Fibroblast of skin of left biceps (primary cell): ENCODE measurements at regions not wholly inside any gene's neighbourhood (a gene's known extent, or its start where the extent isn't known, plus 50 kb on each side); places are given as distances from the start of the nearest gene placed in this dataset.

ENCODE experiments used
- DNase-seq, 2 experiments: peaks; one replicate each; pipeline ENCODE4 v3.0.0-alpha.2; 2013; ENCODE audit warnings: low read depth in 2 of 2

DNA sequence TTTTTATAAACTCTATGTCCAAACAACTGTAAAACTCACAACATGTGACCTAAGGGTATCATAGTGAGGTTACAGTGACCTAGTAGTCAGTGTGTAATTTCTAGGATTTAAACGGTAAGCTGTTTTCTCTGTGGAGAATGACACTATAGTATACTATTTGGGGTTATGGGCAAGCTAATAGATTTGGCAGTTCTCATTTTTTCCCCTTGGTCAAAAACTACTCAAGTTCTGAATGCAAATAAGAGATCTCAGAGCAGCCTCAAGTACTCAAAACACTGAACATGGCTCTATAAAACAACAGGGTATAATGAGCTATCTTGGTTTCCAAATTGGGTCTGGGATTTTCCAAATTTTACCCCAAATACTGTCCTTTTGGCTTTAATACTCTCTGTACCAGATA lies 88.5 kb upstream of the HMCN1 start:
- no peak for DNase-seq

DNA sequence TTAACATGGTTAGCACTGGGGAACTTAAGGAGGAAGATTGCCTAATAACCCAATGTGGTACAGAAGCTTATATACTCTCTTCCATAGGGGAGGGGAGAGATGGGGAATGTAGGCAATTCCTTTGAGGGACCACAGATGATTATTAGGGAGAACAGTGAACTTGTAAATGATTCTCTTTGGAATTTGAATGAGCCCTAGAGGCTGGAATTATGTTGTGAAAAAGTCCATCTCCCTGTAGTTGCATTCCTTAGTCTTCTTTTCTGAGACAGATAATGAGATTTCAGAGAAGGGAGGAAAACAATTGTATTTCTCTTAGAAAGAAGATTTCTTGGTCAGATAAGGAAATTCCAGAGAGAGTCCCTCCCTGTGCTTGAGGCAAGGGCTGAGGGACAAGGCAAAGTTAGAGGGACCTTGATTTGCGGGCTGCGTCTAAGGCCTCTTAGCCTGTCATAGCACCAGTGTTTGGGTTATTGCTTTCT lies 89.0 kb upstream of the HMCN1 start:
- peak; percentile 53 to 65 for DNase-seq

GRCh38 chr1:185644531-185644930 lies 89.7 kb upstream of the HMCN1 start:
- no peak for DNase-seq

DNA sequence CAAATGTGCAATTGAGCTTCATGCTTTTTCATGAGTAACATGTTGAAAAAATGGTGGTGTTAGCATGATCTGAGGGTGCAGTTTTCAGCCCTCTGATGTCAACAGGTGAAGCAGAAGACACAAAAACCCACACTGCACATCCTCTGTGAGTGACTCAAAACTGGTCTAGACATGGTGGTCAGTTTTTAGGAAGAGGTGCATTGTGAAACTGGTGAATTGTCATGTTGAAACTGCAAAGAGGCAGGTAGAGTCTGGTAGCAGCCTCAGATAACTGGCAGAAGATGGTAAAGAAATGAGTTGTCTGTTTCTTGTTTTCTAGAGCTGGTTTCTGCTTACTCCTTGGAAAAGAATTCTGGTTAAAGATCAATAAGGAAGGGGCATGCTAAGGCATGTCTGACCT lies 97.3 kb upstream of the HMCN1 start:
- DNase-seq: no peak

- DNase-seq: no peak
Measured at GRCh38 chr1:185634704-185635103, 99.5 kb upstream of the HMCN1 start.

DNA sequence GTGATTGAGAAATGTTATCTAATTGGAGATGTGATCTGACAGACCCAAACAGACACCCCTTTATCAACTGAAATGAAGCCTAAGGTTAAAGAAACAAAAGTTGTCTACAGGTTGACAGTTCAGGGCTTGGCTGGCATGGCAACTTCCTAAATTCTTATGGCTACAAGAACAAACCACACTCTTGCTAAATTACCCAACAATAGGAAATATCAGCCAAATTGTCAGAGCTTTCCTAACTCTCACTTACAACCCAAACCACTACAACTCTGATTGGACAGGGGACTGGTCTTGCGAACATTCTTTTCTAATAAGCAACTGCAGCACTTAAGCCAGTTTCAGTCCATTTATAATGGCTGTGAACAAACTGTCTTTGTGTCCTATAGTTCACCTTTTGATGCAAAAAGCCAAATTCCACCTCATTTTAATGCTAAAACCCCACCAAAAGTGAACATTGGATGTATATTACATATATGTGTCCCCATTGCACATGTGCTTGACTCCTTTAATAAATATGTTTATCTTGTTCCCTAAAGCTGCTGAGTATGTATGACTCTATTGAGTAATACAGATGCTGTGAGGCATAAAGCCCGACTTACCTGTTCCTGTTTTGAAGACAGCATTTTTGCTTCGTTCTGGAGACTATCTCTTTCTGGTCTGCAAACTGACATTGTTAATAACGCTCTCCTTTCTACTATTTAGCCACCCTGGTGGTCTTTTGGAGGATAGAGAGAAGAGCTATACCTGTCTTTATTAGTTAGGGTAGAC lies 101.3 kb upstream of the HMCN1 start:
- peak in 1 of 2 experiments; percentile 24 for DNase-seq

DNA sequence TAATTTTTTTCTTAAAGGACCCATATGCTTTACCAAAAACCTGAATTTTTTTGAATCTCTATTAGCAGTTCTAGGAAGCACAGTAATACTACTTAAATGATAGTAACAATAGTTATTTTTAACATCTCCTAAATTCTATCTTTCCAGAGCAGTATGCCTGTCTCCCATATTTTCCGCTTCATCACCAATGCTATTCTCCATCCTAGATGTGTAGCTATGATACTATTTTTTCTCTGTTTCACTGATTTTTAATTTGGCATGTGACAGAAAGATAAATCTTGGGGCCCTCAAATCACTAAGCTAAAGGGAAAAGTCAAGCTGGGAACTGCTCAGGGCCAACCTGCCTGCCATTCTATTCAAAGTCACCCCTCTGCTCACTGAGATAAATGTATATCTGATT lies 102.3 kb upstream of the HMCN1 start:
- DNase-seq: no peak

DNA sequence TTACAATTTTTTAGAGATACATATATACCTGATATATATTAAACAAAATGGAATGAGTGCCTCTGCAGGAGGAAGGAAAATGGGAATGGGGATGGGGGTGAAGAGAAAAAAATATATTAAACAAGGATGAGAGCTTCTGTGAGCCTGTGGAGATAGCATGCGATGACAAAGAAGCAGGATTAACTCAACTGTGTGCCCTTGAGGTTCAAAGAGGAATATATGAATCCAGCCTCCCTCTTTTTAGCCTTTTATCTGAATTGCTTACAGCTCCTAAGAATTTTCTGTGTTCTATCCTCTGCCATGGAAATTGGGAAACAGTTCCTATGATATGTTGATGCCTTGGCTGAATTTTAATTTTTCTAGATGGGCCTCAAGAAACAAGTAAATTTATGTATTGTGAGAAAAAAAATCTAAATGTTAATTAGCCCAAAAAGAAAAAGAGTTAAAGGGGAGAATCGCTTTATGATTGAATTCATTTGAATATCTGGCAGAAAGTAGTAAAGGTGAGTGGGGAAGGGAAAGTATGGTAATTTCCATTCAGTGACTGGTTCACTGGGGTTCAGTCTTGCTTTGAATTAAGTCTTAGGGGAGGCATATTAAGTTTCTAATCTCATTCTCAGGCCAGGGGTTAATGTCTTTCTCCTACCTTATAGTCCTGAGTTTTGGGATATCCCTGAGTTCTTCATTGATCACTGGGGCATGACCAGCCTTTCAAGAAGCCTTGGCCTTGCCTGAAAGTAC lies 106.3 kb upstream of the HMCN1 start:
- no peak for DNase-seq

- DNase-seq: no peak
Measured at GRCh38 chr1:185627171-185627570, 107.0 kb upstream of the HMCN1 start.

- no peak for DNase-seq
Measured at GRCh38 chr1:185626344-185626743, 107.8 kb upstream of the HMCN1 start.

- DNase-seq: peak in 1 of 2 experiments; percentile 3
Measured at GRCh38 chr1:185610954-185611353, 123.2 kb upstream of the HMCN1 start.

DNA sequence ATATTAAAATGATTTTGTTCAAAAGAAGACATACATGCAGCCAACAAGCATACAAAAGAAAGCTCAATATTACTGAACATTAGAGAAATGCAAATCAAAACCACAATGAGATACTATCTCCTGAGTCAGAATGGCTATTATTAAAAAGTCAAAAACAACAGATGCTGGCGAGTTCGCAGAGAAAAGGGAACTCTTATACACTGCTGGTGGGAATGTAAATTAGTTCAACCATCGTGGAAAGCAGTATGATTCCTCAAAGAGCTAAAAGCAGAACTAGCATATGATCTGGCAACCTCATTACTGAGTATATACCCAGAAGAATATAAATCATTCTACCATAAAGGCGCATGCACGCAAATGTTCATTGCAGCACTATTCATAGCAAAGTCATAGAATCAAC lies 126.0 kb upstream of the HMCN1 start:
- peak in 1 of 2 experiments; percentile 3 for DNase-seq

DNA sequence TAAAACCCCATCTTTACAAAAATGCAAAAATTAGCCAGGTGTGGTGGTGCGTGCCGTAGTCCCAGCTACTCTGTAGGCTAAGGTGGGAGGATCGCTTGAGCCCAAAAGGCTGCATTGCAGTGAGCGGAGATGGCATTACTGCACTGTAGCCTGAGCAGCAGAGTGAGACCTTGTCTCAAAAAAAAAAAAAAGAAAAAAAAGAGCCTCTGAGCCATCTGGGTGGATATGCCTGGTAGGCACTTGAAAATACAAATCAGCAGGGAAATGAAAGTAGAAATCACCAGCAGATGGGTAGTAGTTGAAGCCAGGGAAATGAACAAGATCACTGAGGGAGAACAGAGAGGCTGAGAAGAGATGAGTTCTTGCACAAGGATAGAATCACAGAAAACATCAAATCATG lies 131.0 kb upstream of the HMCN1 start:
- no peak for DNase-seq

- no peak for DNase-seq
Measured at GRCh38 chr1:185601189-185601588, 133.0 kb upstream of the HMCN1 start.

- no peak for DNase-seq
Measured at GRCh38 chr1:185600641-185601040, 133.6 kb upstream of the HMCN1 start.

DNA sequence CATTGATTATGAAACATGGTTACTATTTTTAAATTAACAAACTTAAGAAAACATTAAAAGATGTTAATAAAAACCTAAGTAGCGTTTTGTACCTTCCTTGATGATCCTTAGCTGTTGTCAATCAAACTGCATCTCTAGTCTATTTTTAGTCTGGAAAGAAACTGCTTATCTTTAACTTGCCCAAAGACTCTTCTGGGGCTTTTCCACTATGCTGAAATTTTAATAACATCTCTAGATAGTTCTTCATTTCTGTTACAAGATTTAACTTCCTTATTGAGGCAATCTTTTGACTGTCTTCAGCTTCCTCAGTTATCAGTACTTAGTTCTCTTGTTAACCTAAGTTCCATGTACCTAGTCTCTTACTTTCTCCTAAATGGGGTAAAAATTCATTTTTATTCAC lies 135.9 kb upstream of the HMCN1 start:
- DNase-seq: no peak

DNA sequence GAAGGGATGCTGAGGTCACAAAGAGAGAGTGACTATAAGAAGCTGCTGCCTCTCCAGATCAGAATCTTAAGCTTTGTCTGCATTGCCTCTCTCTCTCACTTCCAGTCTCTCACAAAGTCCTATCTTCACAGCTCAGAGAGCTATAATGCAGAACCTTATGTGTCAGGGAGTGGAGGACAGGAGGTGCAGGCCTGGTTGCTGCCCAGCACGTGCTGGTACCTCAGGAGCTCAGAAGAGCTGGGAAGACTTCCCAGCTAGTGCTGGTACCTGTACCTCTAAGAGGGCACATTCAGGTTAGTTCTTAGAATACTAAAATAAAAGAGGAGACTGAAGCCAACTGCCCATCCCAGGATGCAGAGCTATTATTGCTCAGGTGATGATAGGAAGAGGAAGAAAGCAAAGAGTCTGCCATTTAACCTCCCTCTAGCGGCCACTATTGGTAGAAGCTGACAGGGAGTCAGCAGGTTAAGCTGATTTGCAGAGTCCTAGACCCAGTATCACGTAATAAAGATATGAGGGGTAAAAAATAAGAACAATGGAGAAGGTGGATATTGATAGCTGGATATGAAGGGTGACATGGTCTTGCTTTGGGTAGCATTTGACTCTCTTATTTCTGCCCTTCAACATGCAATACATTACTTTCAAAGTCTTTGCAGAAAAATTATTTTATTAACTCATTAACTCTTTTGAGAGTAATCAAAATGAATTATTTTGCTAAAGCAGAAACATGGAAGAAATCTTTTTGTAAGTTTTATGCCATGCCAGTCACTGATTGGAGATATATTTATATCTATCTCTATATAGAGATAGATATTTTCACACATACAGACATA lies 138.1 kb upstream of the HMCN1 start:
- no peak for DNase-seq

DNA sequence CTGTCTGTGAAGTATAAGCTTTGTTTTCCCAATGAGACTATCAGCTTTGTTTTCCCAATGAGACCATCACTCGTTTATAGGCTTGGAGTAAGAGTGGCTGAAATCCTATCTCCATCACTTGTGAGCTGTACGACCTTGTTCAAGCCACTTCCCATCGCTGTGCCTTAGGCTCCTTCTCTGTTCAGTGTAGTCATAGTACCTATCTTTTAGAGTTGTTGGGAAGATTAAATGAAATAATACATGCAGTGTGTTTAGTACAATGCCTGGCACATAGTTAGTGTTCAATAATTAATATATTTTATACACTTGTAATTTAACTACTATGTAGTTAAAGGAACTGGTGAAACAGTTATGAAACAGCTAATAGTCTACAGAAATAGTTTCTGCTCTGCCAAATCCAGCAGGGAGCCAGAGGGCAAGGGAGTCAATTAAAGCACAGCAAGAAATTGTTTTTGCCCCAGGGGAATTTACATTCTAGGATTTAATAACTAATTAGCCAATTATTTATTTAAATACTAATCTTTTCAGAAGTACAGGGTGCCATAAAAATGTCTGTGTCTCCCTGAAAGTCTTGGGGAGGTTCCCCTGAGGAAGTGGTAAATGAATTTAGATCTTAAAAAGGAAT lies 139.3 kb upstream of the HMCN1 start:
- no peak for DNase-seq

DNA sequence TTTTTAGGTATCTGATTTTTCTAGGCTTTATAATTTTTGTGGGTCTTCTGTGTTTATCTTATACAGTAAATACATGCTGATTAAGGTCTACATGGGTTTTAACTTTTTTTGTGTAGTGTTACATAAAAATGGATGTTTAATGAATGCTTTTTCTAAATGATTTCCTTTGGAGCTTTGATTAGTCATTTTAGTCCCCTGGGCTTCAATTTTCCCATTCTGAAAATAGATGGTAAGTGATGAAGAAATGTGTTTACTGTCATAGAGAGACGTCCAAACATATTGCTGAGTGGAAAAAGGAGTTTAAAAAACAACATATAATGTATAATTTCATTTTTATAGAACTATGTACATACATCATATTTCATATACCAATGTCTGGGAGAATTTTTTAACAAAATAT lies 140.9 kb upstream of the HMCN1 start:
- DNase-seq: no peak

- no peak for DNase-seq
Measured at GRCh38 chr1:185585770-185586169, 148.4 kb upstream of the HMCN1 start.

- DNase-seq: no peak
Measured at GRCh38 chr1:185581961-185582725, 152.0 kb upstream of the HMCN1 start.
